Urinary bladder (tissue), 3 donors: ENCODE measurements at regions not wholly inside any gene's neighbourhood (a gene's known extent, or its start where the extent isn't known, plus 50 kb on each side); places are given as distances from the start of the nearest gene placed in this dataset.
"Not testable (repeated sequence)": the region's sequence is repeated elsewhere in the genome, so short reads cannot be mapped to it uniquely, and the experiment has no call there.

Source experiments
- DNase-seq: peaks from one replicate; pipeline ENCODE4 v3.0.0-alpha.2; 2015; ENCODE audit errors: extremely low spot score
- H3K27ac ChIP-seq: one replicate; pipeline ENCODE4 v1.5.1; 2013; ENCODE audit warnings: low read depth, mild to moderate bottlenecking, moderate library complexity
- H3K36me3 ChIP-seq: one replicate; pipeline ENCODE4 v1.6.1; 2013; ENCODE audit warnings: mild to moderate bottlenecking, moderate library complexity; ENCODE audit not compliant: insufficient read depth
- H3K4me1 ChIP-seq: one replicate; pipeline ENCODE4 v1.6.1; 2013; ENCODE audit warnings: mild to moderate bottlenecking, moderate library complexity; ENCODE audit not compliant: insufficient read depth
- H3K4me3 ChIP-seq: one replicate; pipeline ENCODE4 v1.5.1; 2013; ENCODE audit warnings: low read depth, low read length
- WGBS: extraction: QIAGEN DNeasy Blood & Tissue Kit; methylation state at CpG from one replicate; pipeline ENCODE4 v1.1.7; 2013; 5-methylcytosine and 5-hydroxymethylcytosine counted together
- donor health status: healthy with polysubstance abuse.
- donor health status: healthy.

GRCh38 chr16:9334103-9334502 lies 242.7 kb downstream of the HAPSTR1 start:
- Histone ChIP-seq H3K36me3 (no peaks in the 10 kb centered on the region), H3K27ac (no peak overlapping the region), H3K4me1 (no peaks in the 10 kb centered on the region), H3K4me3 (no peak overlapping the region)
- no peak for DNase-seq
- WGBS = 98% methylated on average over 1 of the region's 1 CpG

GRCh38 chr16:9337308-9338032 lies 246.0 kb downstream of the HAPSTR1 start:
- H3K4me1 ChIP-seq = no peaks in the 10 kb centered on the region
- WGBS = 54% methylated on average over 4 of the region's 4 CpGs
- no peak overlapping the region for H3K27ac ChIP-seq

GRCh38 chr16:9338068-9338467 lies 246.6 kb downstream of the HAPSTR1 start:
- WGBS = 25% methylated on average over 2 of the region's 2 CpGs
- Histone ChIP-seq H3K4me1 (peaks cover 1% of the 10 kb centered on the region), H3K4me3 (no peak overlapping the region), H3K27ac (no peak overlapping the region), H3K36me3 (no peaks in the 10 kb centered on the region)
- no peak for DNase-seq

More at GRCh38 chr16:9337308-9338032, 246.0 kb downstream of the HAPSTR1 start:
- no peak for DNase-seq
- Histone ChIP-seq H3K4me3 (no peak overlapping the region), H3K36me3 (no peaks in the 10 kb centered on the region)

GRCh38 chr16:9338510-9338909 lies 247.1 kb downstream of the HAPSTR1 start:
- Histone ChIP-seq H3K4me1 (peaks cover 1% of the 10 kb centered on the region), H3K36me3 (no peaks in the 10 kb centered on the region), H3K4me3 (no peak overlapping the region), H3K27ac (no peak overlapping the region)
- DNase-seq = no peak
- WGBS = 72% methylated on average over 4 of the region's 4 CpGs

- WGBS = 42% methylated on average over 15 of the region's 15 CpGs
- Histone ChIP-seq H3K4me3 (no peak overlapping the region), H3K36me3 (no peaks in the 10 kb centered on the region), H3K4me1 (peaks cover 1% of the 10 kb centered on the region), H3K27ac (no peak overlapping the region)
- DNase-seq = no peak
These were observed 249.2 kb downstream of the HAPSTR1 start for GRCh38 chr16:9340526-9341256.

- Histone ChIP-seq H3K4me3 (no peak overlapping the region), H3K4me1 (peaks cover 1% of the 10 kb centered on the region), H3K27ac (no peak overlapping the region), H3K36me3 (no peaks in the 10 kb centered on the region)
- WGBS = 29% methylated on average over 6 of the region's 6 CpGs
- DNase-seq = no peak
These were observed 251.8 kb downstream of the HAPSTR1 start for GRCh38 chr16:9343276-9343675.

- WGBS = 53% methylated on average over 4 of the region's 4 CpGs
- no peak overlapping the region for H3K27ac ChIP-seq
- H3K4me1 ChIP-seq = peaks cover 1% of the 10 kb centered on the region
- no peak overlapping the region for H3K4me3 ChIP-seq
- no peak for DNase-seq
- no peaks in the 10 kb centered on the region for H3K36me3 ChIP-seq
These were observed 253.1 kb downstream of the HAPSTR1 start for GRCh38 chr16:9344508-9344907.

GRCh38 chr16:9345046-9345445 lies 253.6 kb downstream of the HAPSTR1 start:
- H3K4me3 ChIP-seq = no peak overlapping the region
- WGBS = 82% methylated on average over 9 of the region's 9 CpGs
- H3K27ac ChIP-seq = no peak overlapping the region
- peaks cover 1% of the 10 kb centered on the region for H3K4me1 ChIP-seq
- DNase-seq = no peak
- H3K36me3 ChIP-seq = no peaks in the 10 kb centered on the region

GRCh38 chr16:9345880-9346279 lies 254.4 kb downstream of the HAPSTR1 start:
- Histone ChIP-seq H3K4me3 (no peak overlapping the region), H3K4me1 (peaks cover 1% of the 10 kb centered on the region), H3K36me3 (no peaks in the 10 kb centered on the region), H3K27ac (no peak overlapping the region)
- WGBS = 54% methylated on average over 1 of the region's 1 CpG
- no peak for DNase-seq

- DNase-seq = no peak
These were observed 257.5 kb downstream of the HAPSTR1 start for GRCh38 chr16:9348912-9349311.

GRCh38 chr16:9349373-9349960 lies 258.0 kb downstream of the HAPSTR1 start:
- H3K27ac ChIP-seq, DNase-seq, H3K4me1 ChIP-seq, H3K4me3 ChIP-seq, H3K36me3 ChIP-seq: not testable (repeated sequence)
- 89% methylated on average over 8 of the region's 8 CpGs for WGBS

More at GRCh38 chr16:9348912-9349311, 257.5 kb downstream of the HAPSTR1 start:
- Histone ChIP-seq H3K4me1 (no peaks in the 10 kb centered on the region), H3K4me3 (no peak overlapping the region), H3K36me3 (no peaks in the 10 kb centered on the region), H3K27ac (no peak overlapping the region)

GRCh38 chr16:9350119-9350799 lies 258.8 kb downstream of the HAPSTR1 start:
- DNase-seq, H3K4me3 ChIP-seq, H3K27ac ChIP-seq, H3K4me1 ChIP-seq, H3K36me3 ChIP-seq: not testable (repeated sequence)
- 96% methylated on average over 39 of the region's 39 CpGs for WGBS

GRCh38 chr16:9351440-9351839 lies 260.0 kb downstream of the HAPSTR1 start:
- no peak for DNase-seq
- Histone ChIP-seq H3K27ac (no peak overlapping the region), H3K4me3 (no peak overlapping the region), H3K4me1 (no peaks in the 10 kb centered on the region), H3K36me3 (no peaks in the 10 kb centered on the region)
- 88% methylated on average over 6 of the region's 6 CpGs for WGBS
